NCI-H1436 (cell line): ENCODE measurements at regions not wholly inside any gene's neighbourhood (a gene's known extent, or its start where the extent isn't known, plus 50 kb on each side); places are given as distances from the start of the nearest gene placed in this dataset.
"Not testable (repeated sequence)": the region's sequence is repeated elsewhere in the genome, so short reads cannot be mapped to it uniquely, and the experiment has no call there.

ENCODE experiments used
- DNase-seq: peaks from one replicate; lab custom pipeline; 2025; lab: John Stamatoyannopoulos, UW

GRCh38 chr13:58369936-58370335 lies 738.4 kb downstream of the PCDH17 start:
- no peak for DNase-seq

- DNase-seq = no peak
Measured at GRCh38 chr13:58376349-58376748, 744.8 kb downstream of the PCDH17 start.

- DNase-seq = no peak
Measured at GRCh38 chr13:58376775-58377174, 745.2 kb downstream of the PCDH17 start.

DNA sequence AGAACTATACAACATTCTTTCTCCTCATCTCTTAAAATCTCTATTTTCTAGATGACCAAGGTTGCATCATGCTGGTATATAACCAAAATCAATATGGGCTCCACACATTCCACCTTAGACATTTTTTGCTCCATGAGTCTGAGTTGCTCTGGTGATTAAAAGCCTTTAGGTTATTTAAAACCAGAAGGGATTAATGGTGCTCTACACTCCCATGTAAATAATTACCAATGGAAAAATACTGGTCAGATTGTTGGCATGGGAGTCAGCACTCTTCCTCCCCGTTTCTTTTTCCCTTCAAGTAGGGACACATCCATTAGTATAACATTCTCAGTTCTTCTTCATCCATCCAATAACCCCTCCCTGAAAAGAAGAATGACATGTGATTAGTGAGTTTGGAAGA lies 747.7 kb downstream of the PCDH17 start:
- no peak for DNase-seq

DNA sequence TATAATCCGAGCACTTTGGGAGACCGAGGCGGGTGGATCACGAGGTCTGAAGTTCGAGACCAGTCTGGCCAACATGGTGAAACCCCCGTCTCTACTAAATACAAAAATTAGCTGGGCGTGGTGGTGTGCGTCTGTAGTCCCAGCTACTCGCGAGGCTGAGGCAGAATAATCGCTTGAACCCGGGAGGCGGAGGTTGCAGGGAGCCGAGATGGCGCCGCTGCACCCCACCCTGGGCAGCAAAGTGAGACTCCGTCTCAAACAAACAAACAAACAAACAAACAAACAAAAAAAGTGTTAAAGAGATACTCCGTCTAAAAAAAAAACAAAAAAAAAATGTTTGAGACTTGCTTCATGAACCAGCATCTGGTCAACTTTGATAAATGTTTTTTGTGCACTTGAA lies 753.8 kb downstream of the PCDH17 start:
- DNase-seq = not testable (repeated sequence)

GRCh38 chr13:58397596-58398387 lies 766.2 kb downstream of the PCDH17 start:
- no peak for DNase-seq

DNA sequence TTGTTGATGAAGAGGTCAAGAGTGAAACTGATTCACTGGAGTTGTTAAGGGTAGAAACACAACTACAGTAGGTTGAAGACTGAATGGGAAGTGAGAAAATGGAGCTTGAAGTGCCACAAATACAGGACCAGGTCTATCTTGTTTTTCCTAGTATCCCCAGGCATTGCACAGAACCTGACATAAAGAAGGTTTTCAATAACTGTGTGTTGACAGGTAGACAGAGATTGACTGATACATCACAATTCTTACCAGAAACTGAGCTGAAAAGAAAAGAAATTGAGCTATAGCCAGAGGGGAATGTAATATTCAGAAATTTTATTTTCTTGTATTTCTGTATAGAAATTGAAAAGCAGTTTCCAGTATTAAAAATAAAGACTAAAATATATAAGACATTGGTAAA lies 767.7 kb downstream of the PCDH17 start:
- DNase-seq = no peak

GRCh38 chr13:58406545-58406944 lies 775.0 kb downstream of the PCDH17 start:
- DNase-seq = no peak

DNA sequence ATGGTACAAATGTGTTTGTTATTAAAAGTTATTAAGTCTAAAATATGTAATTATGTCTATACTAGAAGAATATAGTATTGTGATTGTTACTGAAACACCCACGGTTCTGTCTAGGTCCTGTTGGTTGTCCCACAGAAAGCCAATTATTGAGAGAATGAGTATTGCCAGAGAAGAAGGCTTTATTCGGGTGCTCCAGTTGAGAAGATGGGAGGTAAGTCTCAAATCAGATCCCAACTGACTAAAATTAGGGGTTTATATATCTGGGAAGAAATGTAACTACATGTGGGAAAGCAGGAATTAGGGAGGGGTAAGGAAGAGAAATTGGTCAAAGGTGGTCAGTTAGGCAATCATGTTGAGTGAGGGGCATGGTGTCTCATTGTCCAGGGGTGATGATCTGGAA lies 798.4 kb downstream of the PCDH17 start:
- no peak for DNase-seq

DNA sequence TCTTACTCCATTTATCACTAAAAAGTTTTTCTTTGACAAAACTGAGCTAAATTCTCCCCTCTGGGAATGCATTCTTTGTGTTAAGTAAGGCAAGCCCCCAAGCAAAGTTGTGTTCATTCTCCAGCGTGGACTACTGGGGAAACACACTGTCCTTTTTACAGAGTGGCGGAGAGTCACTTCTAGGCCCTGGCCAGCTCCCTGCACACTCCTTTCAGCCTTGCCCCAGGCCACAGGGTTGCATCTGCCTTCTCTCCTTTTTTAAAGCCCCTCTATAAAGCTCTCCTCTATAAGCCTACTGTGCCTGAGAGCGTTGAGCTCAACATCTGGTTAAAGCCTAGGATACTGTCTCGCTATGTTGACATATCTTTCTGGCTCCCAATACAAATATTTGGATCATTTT lies 803.4 kb downstream of the PCDH17 start:
- no peak for DNase-seq

DNA sequence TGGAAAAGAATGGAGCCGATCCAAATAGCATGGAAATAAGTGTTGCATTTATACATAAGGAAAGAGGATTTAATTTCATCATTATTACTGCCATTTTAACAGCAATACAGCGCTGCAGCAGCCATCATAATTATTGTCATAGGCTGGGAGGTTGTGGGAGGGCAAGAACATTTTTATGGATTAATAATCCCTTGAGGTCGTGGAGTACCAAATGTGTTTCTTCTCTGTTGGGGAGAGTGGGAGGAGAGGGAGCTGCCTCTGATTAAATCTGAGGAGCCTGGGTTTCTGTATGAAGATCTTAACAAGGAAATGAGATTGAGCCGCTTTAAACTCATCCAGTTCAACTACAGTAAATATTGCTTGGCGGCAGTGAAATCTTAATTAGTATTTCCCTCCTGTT lies 805.9 kb downstream of the PCDH17 start:
- DNase-seq = no peak

- no peak for DNase-seq
Measured at GRCh38 chr13:58446979-58447378, 815.4 kb downstream of the PCDH17 start.

DNA sequence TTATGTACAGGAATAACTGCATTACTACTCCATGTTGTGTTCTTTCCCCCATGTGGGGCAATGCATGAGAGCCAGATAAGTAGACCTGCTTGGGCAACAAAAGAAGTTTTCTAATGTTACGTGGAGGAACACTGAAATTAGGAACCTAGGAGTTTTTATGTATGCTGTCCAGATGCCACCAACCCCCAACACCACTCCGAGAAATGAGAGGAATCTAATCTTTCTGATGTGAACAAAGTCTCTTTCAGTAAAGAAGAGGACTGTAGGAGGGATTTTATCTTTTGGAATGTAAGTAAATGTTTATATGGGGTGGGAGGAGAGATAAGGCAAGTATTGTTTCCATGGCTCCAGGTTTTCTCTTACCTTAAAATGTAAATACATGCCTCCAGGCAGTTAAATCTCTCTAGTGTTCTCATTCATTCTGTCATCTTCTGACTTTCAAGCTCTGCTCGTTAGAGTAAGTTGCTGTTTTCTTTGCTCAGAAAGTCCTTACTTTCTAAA lies 820.6 kb downstream of the PCDH17 start:
- DNase-seq = no peak

GRCh38 chr13:58455094-58455493 lies 823.5 kb downstream of the PCDH17 start:
- no peak for DNase-seq

DNA sequence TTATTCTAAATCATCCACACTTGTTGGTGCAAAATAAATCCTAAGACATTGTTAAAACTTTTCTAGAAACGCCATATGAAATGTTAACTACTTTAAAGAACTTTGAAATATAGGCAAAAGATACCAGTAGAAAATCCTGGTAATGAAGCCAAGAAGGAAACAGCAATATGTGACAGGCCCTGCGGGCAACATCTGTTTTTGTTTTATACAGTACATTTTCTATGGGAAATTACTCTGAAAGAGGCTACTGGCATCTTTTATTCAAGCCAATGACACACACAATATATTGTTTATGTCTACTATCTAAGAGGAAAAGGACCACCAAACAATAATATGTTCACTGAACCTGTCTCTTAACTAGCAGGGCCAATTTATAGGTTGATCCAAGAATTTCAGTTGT lies 829.7 kb downstream of the PCDH17 start:
- no peak for DNase-seq

- no peak for DNase-seq
Measured at GRCh38 chr13:58463841-58464240, 832.3 kb downstream of the PCDH17 start.

DNA sequence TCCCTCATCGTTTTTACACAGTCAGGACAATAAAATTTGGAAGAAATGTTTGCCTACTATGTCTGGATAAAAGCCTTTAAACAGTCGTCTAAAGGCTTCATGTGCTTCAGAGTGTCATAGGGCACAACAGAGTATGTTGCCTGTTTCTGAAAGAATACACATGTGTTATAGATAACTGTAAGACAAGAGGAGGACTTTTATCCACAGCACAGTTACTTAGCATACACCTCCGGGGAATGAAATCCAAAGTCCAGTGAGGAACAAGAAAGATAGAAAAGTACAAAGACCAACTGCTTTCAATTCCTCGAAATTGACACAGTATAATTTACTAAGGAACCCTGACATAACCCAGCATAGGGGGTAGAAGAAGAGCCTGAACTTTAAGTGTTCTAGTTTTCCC lies 835.6 kb downstream of the PCDH17 start:
- no peak for DNase-seq

- no peak for DNase-seq
Measured at GRCh38 chr13:58472483-58472882, 840.9 kb downstream of the PCDH17 start.

DNA sequence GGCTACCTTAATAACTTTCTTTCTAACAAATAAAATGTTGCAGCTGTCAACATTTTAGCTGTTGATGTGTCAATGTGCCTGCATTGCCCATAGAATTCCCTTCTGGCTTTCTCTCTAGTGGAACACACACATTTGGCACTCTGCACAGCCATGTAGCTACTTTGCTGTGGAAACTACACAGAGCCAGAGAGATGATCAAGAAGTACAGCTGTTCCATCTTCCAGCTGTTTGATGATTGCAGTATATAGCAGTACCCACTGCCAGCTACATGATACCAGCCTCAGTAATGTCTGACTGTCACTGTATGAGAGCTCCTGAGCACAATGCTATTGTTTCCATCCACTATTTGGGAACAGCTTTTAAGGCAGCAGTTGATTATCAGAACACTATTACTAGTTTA lies 843.0 kb downstream of the PCDH17 start:
- DNase-seq = no peak

DNA sequence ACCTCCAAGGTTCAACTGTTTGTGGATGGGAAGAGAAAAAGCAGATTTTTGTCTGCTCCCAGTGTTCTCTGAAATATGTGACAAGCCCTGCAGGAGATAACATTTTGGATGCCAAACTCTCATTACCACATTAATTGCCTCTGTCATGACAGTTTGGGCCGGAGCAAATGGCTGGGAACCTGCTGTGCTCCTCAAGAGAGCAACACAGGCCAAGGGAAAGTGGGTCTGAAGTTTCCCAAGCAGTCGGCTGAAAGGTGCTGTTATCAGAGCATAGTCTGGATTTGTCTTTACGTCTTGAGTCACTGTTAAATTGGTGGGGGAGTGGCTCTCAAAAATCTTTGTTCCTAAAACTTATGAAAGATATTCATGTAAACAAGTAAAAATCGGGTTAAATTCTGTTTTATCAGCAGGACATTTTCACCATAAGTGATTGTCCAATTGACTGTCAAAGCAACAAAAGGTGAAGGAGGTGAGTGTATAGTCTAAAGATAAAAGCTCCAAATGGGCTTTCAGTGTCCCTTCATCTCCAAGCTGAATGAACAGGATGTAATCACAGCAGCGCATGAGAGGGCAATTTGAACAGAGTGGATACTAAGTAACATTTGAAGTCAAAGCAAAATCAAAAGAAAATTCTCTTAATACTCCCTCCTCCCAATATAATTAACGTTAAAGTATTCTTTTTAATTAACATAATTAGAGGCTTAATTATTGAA lies 844.8 kb downstream of the PCDH17 start:
- peak; percentile 61 for DNase-seq

- DNase-seq = no peak
Measured at GRCh38 chr13:58478858-58479257, 847.3 kb downstream of the PCDH17 start.

- no peak for DNase-seq
Measured at GRCh38 chr13:58480061-58480460, 848.5 kb downstream of the PCDH17 start.

DNA sequence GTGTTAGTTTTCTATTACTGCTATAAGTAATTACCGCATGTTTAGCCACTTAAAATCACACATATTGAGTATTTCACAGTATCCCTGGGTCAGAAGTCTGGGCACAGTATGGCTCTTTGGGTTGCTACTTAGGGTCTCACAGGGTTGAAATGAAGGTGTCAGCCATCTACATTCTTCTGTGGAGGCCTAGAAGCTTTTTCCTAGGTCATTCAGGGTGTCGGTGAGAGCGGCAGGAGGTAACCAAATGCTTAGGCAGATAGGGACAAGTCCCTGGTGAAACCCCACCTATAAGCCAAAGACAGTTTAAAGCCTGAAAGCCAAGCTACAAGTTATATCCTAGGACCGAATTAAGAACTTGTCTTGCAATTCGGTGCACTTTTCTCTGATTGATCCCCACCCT lies 856.7 kb downstream of the PCDH17 start:
- DNase-seq = no peak
